PC-3 (cell line): ENCODE measurements at regions not wholly inside any gene's neighbourhood (a gene's known extent, or its start where the extent isn't known, plus 50 kb on each side); places are given as distances from the start of the nearest gene placed in this dataset.

Experiments
- ATAC-seq: fragments of 200-7000 bp; cut with Tn5 transposase; 2 replicates; pipeline ENCODE4 v1.9.1; 2020; ENCODE audit warnings: mild to moderate bottlenecking, moderate library complexity
- BruUV-seq: library from RNA; stranded (reverse); fragments of 400-500 nt; replicated peaks from 2 replicates; lab custom pipeline; 2021; lab: Mats Ljungman, UMichigan
- CTCF ChIA-PET: fragments of 300-600 bp; sonication (Branson Sonifier 250); formaldehyde crosslinking; loops from one replicate; lab custom pipeline; 2022; ENCODE audit warnings: antibody characterized with exemption; lab: Charles Lee
- POLR2A ChIA-PET: fragments of 300-600 bp; sonication (Branson Sonifier 250); formaldehyde crosslinking; loops from one replicate; lab custom pipeline; 2022; ENCODE audit warnings: antibody characterized with exemption; ENCODE audit not compliant: unreplicated experiment; lab: Charles Lee
- DNase-seq: peaks from one replicate; pipeline ENCODE4 v3.0.0-alpha.2; 2015
- H2AFZ ChIP-seq: fragments of 300-600 bp; sonication (generic); 2 replicates; pipeline ENCODE4 v1.6.0; 2016; ENCODE audit warnings: antibody characterized with exemption, low read length
- H3F3A ChIP-seq: fragments of 300-600 bp; sonication (generic); one replicate; pipeline ENCODE4 v1.6.0; 2017; ENCODE audit warnings: antibody characterized with exemption, low read length, control low read depth, mild to moderate bottlenecking; ENCODE audit not compliant: unreplicated experiment
- H3K27ac ChIP-seq: fragments of 300-600 bp; sonication (generic); 2 replicates; pipeline ENCODE4 v1.5.1; 2016; ENCODE audit warnings: mild to moderate bottlenecking, low read length
- H3K27me3 ChIP-seq: fragments of 300-600 bp; sonication (generic); 2 replicates; pipeline ENCODE4 v1.6.1; 2016; ENCODE audit warnings: low read length, mixed read lengths
- H3K36me3 ChIP-seq: fragments of 300-600 bp; sonication (generic); 2 replicates; pipeline ENCODE4 v1.6.1; 2016; ENCODE audit warnings: low read depth, mixed run types, low read length, mixed read lengths
- H3K4me1 ChIP-seq: fragments of 300-600 bp; sonication (generic); 2 replicates; pipeline ENCODE4 v1.5.1; 2016; ENCODE audit warnings: low read length; ENCODE audit not compliant: insufficient read depth
- H3K4me2 ChIP-seq: fragments of 300-600 bp; sonication (generic); 2 replicates; pipeline ENCODE4 v1.6.0; 2016; ENCODE audit warnings: low read length
- H3K4me3 ChIP-seq: fragments of 300-600 bp; sonication (generic); 2 replicates; pipeline ENCODE4 v1.5.1; 2016; ENCODE audit warnings: mild to moderate bottlenecking, low read length, mixed read lengths
- H3K79me2 ChIP-seq: fragments of 300-600 bp; sonication (generic); 2 replicates; pipeline ENCODE4 v1.6.1; 2017; ENCODE audit warnings: low read length, mixed read lengths
- H3K9ac ChIP-seq: fragments of 300-600 bp; sonication (generic); 2 replicates; pipeline ENCODE4 v1.6.0; 2016; ENCODE audit warnings: mild to moderate bottlenecking, low read length
- H3K9me2 ChIP-seq: fragments of 300-600 bp; sonication (generic); replicated peaks from 2 replicates; pipeline ENCODE4 v1.6.1; 2016; ENCODE audit warnings: mixed run types, low read length, mixed read lengths
- H3K9me3 ChIP-seq: fragments of 300-600 bp; sonication (generic); 2 replicates; pipeline ENCODE4 v1.6.1; 2016; ENCODE audit warnings: low read length, mixed read lengths
- H4K20me1 ChIP-seq: fragments of 300-600 bp; sonication (generic); 2 replicates; pipeline ENCODE4 v1.6.1; 2016; ENCODE audit warnings: low read length, mixed read lengths
- CTCF ChIP-seq: fragments of 300-600 bp; sonication (generic); conservative IDR thresholded peaks from 2 replicates; pipeline ENCODE4 v1.5.1; 2017; ENCODE audit warnings: antibody characterized with exemption, low read depth, mild to moderate bottlenecking, low read length
- EZH2 ChIP-seq: fragments of 300-600 bp; sonication (generic); IDR thresholded peaks from one replicate; pipeline ENCODE4 v1.6.1; 2017; ENCODE audit warnings: antibody characterized with exemption, mild to moderate bottlenecking, low read length; ENCODE audit not compliant: unreplicated experiment
- EZH2phosphoT487 ChIP-seq: fragments of 300-600 bp; sonication (generic); IDR thresholded peaks from 2 replicates; pipeline ENCODE4 v1.6.1; 2018; ENCODE audit warnings: mild to moderate bottlenecking, antibody characterized with exemption, low read length, borderline replicate concordance
- intact Hi-C: fragments of 100-400 bp; cut with micrococcal nuclease; formaldehyde crosslinking; loops from 2 replicates; pipeline ENCODE4 v1.9.0; 2023

GRCh38 chr1:237998581-237998980, 107.9 kb upstream of the ZP4 start:
- no peak overlapping the region for H3K4me2 ChIP-seq

GRCh38 chr1:237983496-237983895, 92.8 kb upstream of the ZP4 start:
- no peak for ATAC-seq
- H3K9me2 ChIP-seq: no peaks in the 10 kb centered on the region
- H3K9ac ChIP-seq: no peak overlapping the region
- H3K4me3 ChIP-seq: no peak overlapping the region
- H3K79me2 ChIP-seq: no peaks in the 10 kb centered on the region
- ChIA-PET CTCF (no interaction called here), POLR2A (no interaction called here)
- no peak overlapping the region for H3K4me2 ChIP-seq
- no peak for DNase-seq
- no TSS peak for BruUV-seq
- H3K27ac ChIP-seq: no peak overlapping the region
- no peaks in the 10 kb centered on the region for H3K27me3 ChIP-seq
- TF ChIP-seq EZH2 (no peak), CTCF (no peak), EZH2phosphoT487 (no peak)
- H3K4me1 ChIP-seq: no peaks in the 10 kb centered on the region
- intact Hi-C loops: no loop called here
- H3K9me3 ChIP-seq: no peaks in the 10 kb centered on the region
- no peaks in the 10 kb centered on the region for H3F3A ChIP-seq
- no peak overlapping the region for H2AFZ ChIP-seq
- no peaks in the 10 kb centered on the region for H3K36me3 ChIP-seq
- no peaks in the 10 kb centered on the region for H4K20me1 ChIP-seq

More at GRCh38 chr1:237998581-237998980, 107.9 kb upstream of the ZP4 start:
- Histone ChIP-seq H3K9me3 (no peaks in the 10 kb centered on the region), H4K20me1 (no peaks in the 10 kb centered on the region), H3K4me1 (peaks cover 4% of the 10 kb centered on the region; the same call in 1 of the 2 replicates), H3K4me3 (no peak overlapping the region), H3K27me3 (no peaks in the 10 kb centered on the region), H3K9me2 (no peaks in the 10 kb centered on the region), H3K79me2 (no peaks in the 10 kb centered on the region), H3K36me3 (no peaks in the 10 kb centered on the region), H3F3A (no peaks in the 10 kb centered on the region), H3K27ac (no peak overlapping the region), H2AFZ (no peak overlapping the region), H3K9ac (no peak overlapping the region)
- peak; percentile 25 for DNase-seq
- ChIA-PET CTCF (no interaction called here), POLR2A (no interaction called here)
- no TSS peak for BruUV-seq
- intact Hi-C loops: no loop called here
- TF ChIP-seq EZH2phosphoT487: no peak
- TF ChIP-seq EZH2: no peak
- TF ChIP-seq CTCF: no peak
- ATAC-seq: peak; percentile 67

DNA sequence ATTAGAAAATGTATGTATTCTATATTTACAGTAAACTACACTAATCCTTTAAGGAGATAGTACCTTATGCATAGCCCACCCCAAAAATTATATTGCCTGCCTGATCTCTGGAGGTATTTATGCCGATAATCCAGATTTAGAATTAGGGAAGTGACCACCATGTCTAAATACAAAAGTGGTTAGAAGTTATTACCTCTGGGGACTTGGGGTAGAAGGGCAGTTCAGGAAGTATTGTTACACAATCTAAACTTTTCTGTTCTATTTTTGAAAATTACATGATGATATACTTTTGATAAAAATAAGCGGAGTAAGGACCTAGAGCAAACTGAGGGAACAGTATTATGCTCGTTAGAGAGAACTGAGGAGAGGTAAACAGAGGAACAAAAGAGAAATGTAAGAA, 90.5 kb upstream of the ZP4 start:
- TF ChIP-seq EZH2: no peak
- TF ChIP-seq EZH2phosphoT487: no peak
- H3K9me2 ChIP-seq: no peaks in the 10 kb centered on the region
- H3K4me2 ChIP-seq: no peak overlapping the region
- intact Hi-C loops: no loop called here
- H3K27ac ChIP-seq: no peak overlapping the region
- ChIA-PET POLR2A (no interaction called here), CTCF (no interaction called here)
- ATAC-seq (no peak), DNase-seq (no peak)
- no TSS peak for BruUV-seq
- no peaks in the 10 kb centered on the region for H3K79me2 ChIP-seq
- H3K4me3 ChIP-seq: no peak overlapping the region
- no peaks in the 10 kb centered on the region for H3K36me3 ChIP-seq
- no peaks in the 10 kb centered on the region for H3K9me3 ChIP-seq
- no peaks in the 10 kb centered on the region for H3K4me1 ChIP-seq
- H3K9ac ChIP-seq: no peak overlapping the region
- H4K20me1 ChIP-seq: no peaks in the 10 kb centered on the region
- no peaks in the 10 kb centered on the region for H3K27me3 ChIP-seq
- H3F3A ChIP-seq: no peaks in the 10 kb centered on the region
- no peak overlapping the region for H2AFZ ChIP-seq
